Thoracic aorta (tissue), 2 donors: ENCODE measurements at regions not wholly inside any gene's neighbourhood (a gene's known extent, or its start where the extent isn't known, plus 50 kb on each side); places are given as distances from the start of the nearest gene placed in this dataset.

ENCODE experiments used
- ATAC-seq: fragments of 150-250 bp; one replicate; pipeline ENCODE4 v1.8.0; 2017; ENCODE audit warnings: low read depth; ENCODE audit not compliant: insufficient number of reproducible peaks, low FRiP score
- DNase-seq: peaks from one replicate; pipeline ENCODE4 v3.0.0-alpha.2; 2020; ENCODE audit warnings: low spot score
- H3K27ac ChIP-seq, 2 donors: fragments of 200-600 bp; sonication (generic); 1 replicate in 1 of 2; 2 replicates in 1 of 2; pipeline ENCODE4 v1.5.1; 2016; ENCODE audit warnings: mild to moderate bottlenecking in 2 of 2, moderate library complexity in 2 of 2
- H3K27me3 ChIP-seq: fragments of 200-600 bp; sonication (generic); replicated peaks from 2 replicates; pipeline ENCODE4 v1.6.0; 2016; ENCODE audit warnings: mild to moderate bottlenecking; ENCODE audit not compliant: insufficient read depth
- H3K36me3 ChIP-seq: fragments of 200-600 bp; sonication (generic); one replicate; pipeline ENCODE4 v1.5.1; 2016
- H3K4me1 ChIP-seq, 2 donors: fragments of 200-600 bp; sonication (generic); 1 replicate in 1 of 2; 2 replicates in 1 of 2; pipeline versions ENCODE4 v1.5.1 to v1.6.0; 2016; ENCODE audit warnings: low read depth in 2 of 2, mild to moderate bottlenecking in 1 of 2; ENCODE audit not compliant: control insufficient read depth in 1 of 2
- H3K4me3 ChIP-seq: fragments of 200-600 bp; sonication (generic); 2 replicates; pipeline ENCODE4 v1.5.1; 2016; ENCODE audit warnings: mild to moderate bottlenecking
- H3K9me3 ChIP-seq: fragments of 200-600 bp; sonication (generic); 2 replicates; pipeline ENCODE4 v1.5.1; 2016
- CTCF ChIP-seq: fragments of 200-600 bp; sonication (generic); IDR thresholded peaks from one replicate; pipeline ENCODE4 v1.5.1; 2019; ENCODE audit warnings: antibody characterized with exemption

GRCh38 chr5:168046163-168046562, 245.3 kb upstream of the WWC1 start:
- TF ChIP-seq CTCF = no peak
- H3K27me3 ChIP-seq = no peaks in the 10 kb centered on the region
- no peaks in the 10 kb centered on the region for H3K4me1 ChIP-seq
- no peak overlapping the region for H3K4me3 ChIP-seq
- DNase-seq (no peak), ATAC-seq (no peak)
- H3K36me3 ChIP-seq = no peaks in the 10 kb centered on the region
- no peak overlapping the region for H3K27ac ChIP-seq
- H3K9me3 ChIP-seq = no peaks in the 10 kb centered on the region

- no peaks in the 10 kb centered on the region for H3K9me3 ChIP-seq
- no peak for TF ChIP-seq CTCF
- no peaks in the 10 kb centered on the region for H3K36me3 ChIP-seq
- H3K4me3 ChIP-seq = no peak overlapping the region
- no peaks in the 10 kb centered on the region for H3K4me1 ChIP-seq
- H3K27me3 ChIP-seq = no peaks in the 10 kb centered on the region
- no peak overlapping the region for H3K27ac ChIP-seq
- DNase-seq (no peak), ATAC-seq (no peak)
Measured at GRCh38 chr5:168047043-168047668, 244.3 kb upstream of the WWC1 start.

GRCh38 chr5:168047669-168048111, 243.8 kb upstream of the WWC1 start:
- ATAC-seq = no peak
- Histone ChIP-seq H3K27me3 (no peaks in the 10 kb centered on the region), H3K27ac (no peak overlapping the region), H3K4me1 (no peaks in the 10 kb centered on the region), H3K9me3 (no peaks in the 10 kb centered on the region), H3K36me3 (no peaks in the 10 kb centered on the region), H3K4me3 (no peak overlapping the region)
- no peak for TF ChIP-seq CTCF
- DNase-seq = no peak

- H3K36me3 ChIP-seq = no peaks in the 10 kb centered on the region
- no peak for TF ChIP-seq CTCF
- H3K27me3 ChIP-seq = no peaks in the 10 kb centered on the region
- no peak overlapping the region for H3K27ac ChIP-seq
- H3K9me3 ChIP-seq = no peaks in the 10 kb centered on the region
- H3K4me3 ChIP-seq = no peak overlapping the region
- DNase-seq (no peak), ATAC-seq (no peak)
- no peaks in the 10 kb centered on the region for H3K4me1 ChIP-seq
Measured at GRCh38 chr5:168048486-168048885, 243.0 kb upstream of the WWC1 start.

GRCh38 chr5:168052686-168053085, 238.8 kb upstream of the WWC1 start:
- Histone ChIP-seq H3K9me3 (no peaks in the 10 kb centered on the region), H3K4me3 (no peak overlapping the region), H3K27ac (no peak overlapping the region), H3K36me3 (no peaks in the 10 kb centered on the region), H3K27me3 (no peaks in the 10 kb centered on the region), H3K4me1 (no peaks in the 10 kb centered on the region)
- ATAC-seq (no peak), DNase-seq (no peak)
- TF ChIP-seq CTCF = no peak
